Activated T-helper 1 cell treated with anti-CD3 and anti-CD28 coated beads, Interleukin-12 subunit alpha, Interleukin-12 subunit beta, Interleukin-2, Interleukin-4 antibody, amounts not matched to agents 30 ng/mL and 10 ng/mL and 1 ng/mL, durations not matched to agents 14 hours and 24 hours and 36 hours (primary cell): ENCODE measurements at regions not wholly inside any gene's neighbourhood (a gene's known extent, or its start where the extent isn't known, plus 50 kb on each side); places are given as distances from the start of the nearest gene placed in this dataset.
A peak's percentile ranks its signal among the peaks of the same experiment; 100 is the strongest.

ENCODE experiments used
- DNase-seq: peaks from one replicate; pipeline ENCODE4 v3.0.0; 2021; ENCODE audit warnings: low spot score
- H3K27ac Mint-ChIP-seq: one replicate; pipeline ENCODE4 v1.8.0; 2021; ENCODE audit warnings: mild to moderate bottlenecking, mixed read lengths
- H3K27me3 Mint-ChIP-seq: one replicate; pipeline ENCODE4 v1.8.0; 2022; ENCODE audit warnings: mild to moderate bottlenecking, moderate library complexity, mixed read lengths; ENCODE audit not compliant: insufficient read depth
- H3K36me3 Mint-ChIP-seq: one replicate; pipeline ENCODE4 v1.8.0; 2021; ENCODE audit warnings: low read depth, mixed read lengths
- H3K4me1 Mint-ChIP-seq: one replicate; pipeline ENCODE4 v1.8.0; 2021; ENCODE audit warnings: low read depth, mixed read lengths
- H3K4me3 Mint-ChIP-seq: one replicate; pipeline ENCODE4 v1.8.0; 2021; ENCODE audit warnings: mild to moderate bottlenecking, moderate library complexity, mixed read lengths
- H3K9me3 Mint-ChIP-seq: one replicate; pipeline ENCODE4 v1.8.0; 2021; ENCODE audit warnings: mixed read lengths
- intact Hi-C: fragments of 100-400 bp; cut with micrococcal nuclease; formaldehyde crosslinking; loops from one replicate; pipeline ENCODE4 v1.15.1; 2024

GRCh38 chr2:234146087-234146826, 95.8 kb downstream of the SPP2 start:
- no peaks in the 10 kb centered on the region for H3K9me3 Mint-ChIP-seq
- H3K27ac Mint-ChIP-seq, result peak overlapping the region; percentile 10
- H3K27me3 Mint-ChIP-seq, result peaks cover 5% of the 10 kb centered on the region
- intact Hi-C loops, result no loop called here
- H3K36me3 Mint-ChIP-seq, result peaks cover 8% of the 10 kb centered on the region
- H3K4me3 Mint-ChIP-seq, result peak overlapping the region; percentile 43
- peaks cover 35% of the 10 kb centered on the region for H3K4me1 Mint-ChIP-seq
- no peak for DNase-seq

DNA sequence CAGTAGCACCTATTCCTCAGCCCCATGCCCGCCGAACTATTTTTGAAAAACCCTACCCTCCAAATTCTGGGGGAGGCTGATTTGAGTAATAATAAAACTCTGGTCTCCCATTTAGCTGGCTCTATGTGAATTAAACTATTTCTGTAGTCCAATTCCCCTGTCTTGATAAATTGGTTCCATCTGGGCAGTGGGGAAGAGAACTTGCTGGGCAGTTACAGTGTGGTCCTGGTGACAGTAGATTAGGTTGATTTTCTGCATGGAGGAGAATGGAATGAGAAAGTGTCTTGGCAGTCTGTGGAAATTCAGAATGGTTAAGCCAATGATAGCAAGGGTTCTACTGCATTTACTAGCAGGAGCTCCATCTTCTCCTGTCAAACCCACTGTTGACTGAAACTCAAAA, 95.0 kb downstream of the SPP2 start:
- no peak for DNase-seq
- Mint-ChIP-seq H3K36me3 (peaks cover 6% of the 10 kb centered on the region), H3K9me3 (no peaks in the 10 kb centered on the region), H3K27ac (no peak overlapping the region), H3K27me3 (peaks cover 4% of the 10 kb centered on the region), H3K4me1 (peaks cover 41% of the 10 kb centered on the region), H3K4me3 (no peak overlapping the region)
- intact Hi-C loops, result no loop called here

- H3K27me3 Mint-ChIP-seq, result peaks cover 4% of the 10 kb centered on the region
- intact Hi-C loops, result no loop called here
These were observed 94.6 kb downstream of the SPP2 start for GRCh38 chr2:234145057-234145456.

GRCh38 chr2:234143896-234144295, 93.4 kb downstream of the SPP2 start:
- no peaks in the 10 kb centered on the region for H3K9me3 Mint-ChIP-seq
- peaks cover 41% of the 10 kb centered on the region for H3K4me1 Mint-ChIP-seq
- H3K36me3 Mint-ChIP-seq, result peaks cover 6% of the 10 kb centered on the region
- DNase-seq, result no peak
- no peak overlapping the region for H3K27ac Mint-ChIP-seq
- intact Hi-C loops, result no loop called here
- H3K4me3 Mint-ChIP-seq, result no peak overlapping the region
- H3K27me3 Mint-ChIP-seq, result peaks cover 4% of the 10 kb centered on the region

More at GRCh38 chr2:234145057-234145456, 94.6 kb downstream of the SPP2 start:
- Mint-ChIP-seq H3K27ac (no peak overlapping the region), H3K36me3 (peaks cover 6% of the 10 kb centered on the region), H3K4me3 (no peak overlapping the region), H3K4me1 (peaks cover 41% of the 10 kb centered on the region), H3K9me3 (no peaks in the 10 kb centered on the region)
- no peak for DNase-seq

DNA sequence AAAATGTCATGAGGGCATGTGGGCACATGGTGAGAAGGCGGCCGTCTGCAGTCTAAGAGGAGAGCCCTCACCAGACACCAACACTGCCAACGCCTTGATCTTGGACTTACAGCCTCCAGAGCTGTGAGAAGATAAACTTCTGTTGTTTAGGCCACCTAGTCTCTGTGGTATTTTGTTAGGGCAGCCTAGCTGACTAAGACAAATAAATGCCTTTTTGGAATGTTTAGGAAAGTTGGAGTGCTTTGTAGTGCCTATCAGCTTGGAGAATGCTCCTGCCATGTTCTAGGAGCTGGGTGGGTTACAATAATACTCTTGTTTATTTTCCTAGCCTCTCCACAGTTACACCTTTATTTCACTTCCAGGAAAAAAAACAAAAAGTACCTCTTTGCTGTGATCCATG, 92.0 kb downstream of the SPP2 start:
- peaks cover 5% of the 10 kb centered on the region for H3K27me3 Mint-ChIP-seq
- H3K36me3 Mint-ChIP-seq, result peaks cover 6% of the 10 kb centered on the region
- no peak overlapping the region for H3K4me3 Mint-ChIP-seq
- H3K4me1 Mint-ChIP-seq, result peaks cover 33% of the 10 kb centered on the region
- no peaks in the 10 kb centered on the region for H3K9me3 Mint-ChIP-seq
- H3K27ac Mint-ChIP-seq, result no peak overlapping the region
- intact Hi-C loops, result no loop called here
- no peak for DNase-seq

- no peak for DNase-seq
- Mint-ChIP-seq H3K4me3 (no peak overlapping the region), H3K27me3 (peaks cover 5% of the 10 kb centered on the region), H3K9me3 (no peaks in the 10 kb centered on the region), H3K27ac (no peak overlapping the region), H3K36me3 (peaks cover 5% of the 10 kb centered on the region), H3K4me1 (peaks cover 37% of the 10 kb centered on the region)
- intact Hi-C loops, result loop anchor here (5.0 kb wide), 1 partner anchor 313 kb away; no protein-coding TSS in a partner anchor
These were observed 89.3 kb downstream of the SPP2 start for GRCh38 chr2:234139755-234140154.

GRCh38 chr2:234138836-234139235, 88.3 kb downstream of the SPP2 start:
- Mint-ChIP-seq H3K27ac (no peak overlapping the region), H3K4me1 (peaks cover 37% of the 10 kb centered on the region), H3K9me3 (no peaks in the 10 kb centered on the region), H3K4me3 (no peak overlapping the region), H3K36me3 (peaks cover 5% of the 10 kb centered on the region), H3K27me3 (peaks cover 5% of the 10 kb centered on the region)
- no peak for DNase-seq
- intact Hi-C loops, result loop anchor here (5.0 kb wide), 1 partner anchor 313 kb away; no protein-coding TSS in a partner anchor

- intact Hi-C loops, result loop anchor here (5.0 kb wide), 1 partner anchor 315 kb away; no protein-coding TSS in a partner anchor
- Mint-ChIP-seq H3K27ac (no peak overlapping the region), H3K4me1 (peaks cover 32% of the 10 kb centered on the region), H3K36me3 (peaks cover 3% of the 10 kb centered on the region), H3K9me3 (no peaks in the 10 kb centered on the region), H3K27me3 (peaks cover 5% of the 10 kb centered on the region), H3K4me3 (no peak overlapping the region)
- no peak for DNase-seq
These were observed 87.0 kb downstream of the SPP2 start for GRCh38 chr2:234137400-234138014.

DNA sequence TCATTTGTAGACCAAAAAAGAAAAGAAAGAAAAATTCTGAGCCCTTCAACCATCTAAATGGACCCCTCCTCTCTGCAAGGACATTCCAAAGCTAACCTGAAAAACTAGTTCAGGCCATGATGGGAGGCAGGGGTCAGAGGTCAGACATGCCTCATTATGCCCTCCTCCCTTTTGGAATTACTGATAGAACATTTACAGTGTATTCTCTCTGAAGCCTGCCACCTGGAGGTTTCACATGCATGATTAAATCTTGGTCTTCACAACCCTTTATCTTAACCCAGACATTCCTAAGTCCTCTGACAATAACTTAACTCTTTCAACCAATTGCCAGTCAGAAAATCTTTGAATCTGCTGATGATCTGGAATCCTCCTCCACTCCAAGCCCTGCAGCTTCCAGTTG, 86.0 kb downstream of the SPP2 start:
- H3K4me3 Mint-ChIP-seq, result peak overlapping the region; percentile 20
- H3K9me3 Mint-ChIP-seq, result no peaks in the 10 kb centered on the region
- H3K27me3 Mint-ChIP-seq, result peaks cover 4% of the 10 kb centered on the region
- H3K36me3 Mint-ChIP-seq, result peaks cover 3% of the 10 kb centered on the region
- intact Hi-C loops, result loop anchor here (5.0 kb wide), 1 partner anchor 316 kb away; no protein-coding TSS in a partner anchor
- peaks cover 26% of the 10 kb centered on the region for H3K4me1 Mint-ChIP-seq
- peak overlapping the region; percentile 28 for H3K27ac Mint-ChIP-seq
- no peak for DNase-seq

GRCh38 chr2:234135750-234136221, 85.3 kb downstream of the SPP2 start:
- DNase-seq, result peak; percentile 43
- H3K4me3 Mint-ChIP-seq, result no peak overlapping the region
- H3K27ac Mint-ChIP-seq, result no peak overlapping the region
- H3K4me1 Mint-ChIP-seq, result peaks cover 19% of the 10 kb centered on the region
- H3K27me3 Mint-ChIP-seq, result peaks cover 10% of the 10 kb centered on the region
- intact Hi-C loops, result loop anchor here (1.0 to 5.0 kb wide), 7 partner anchors 143 to 410 kb away; no protein-coding TSS in a partner anchor
- peaks cover 3% of the 10 kb centered on the region for H3K36me3 Mint-ChIP-seq
- no peaks in the 10 kb centered on the region for H3K9me3 Mint-ChIP-seq

DNA sequence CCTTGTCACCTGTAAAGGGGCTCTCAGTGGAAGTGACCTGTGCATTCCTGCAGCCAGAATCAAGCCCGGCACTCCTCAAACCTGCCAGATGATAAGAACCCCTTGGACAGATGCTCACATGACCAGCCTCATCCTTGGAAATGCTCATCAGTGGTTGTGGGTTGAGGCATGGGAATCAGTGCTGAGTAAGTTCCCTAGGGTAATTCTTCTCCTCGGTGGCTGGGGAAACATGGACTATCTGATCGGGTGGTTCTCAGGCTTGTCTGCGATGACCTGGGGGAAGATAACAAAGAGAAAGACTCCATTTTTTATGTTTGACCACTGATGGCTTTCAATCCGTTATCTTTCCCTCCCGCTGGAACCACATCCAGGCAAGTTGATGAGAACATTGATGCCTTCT, 84.0 kb downstream of the SPP2 start:
- peaks cover 3% of the 10 kb centered on the region for H3K36me3 Mint-ChIP-seq
- H3K4me3 Mint-ChIP-seq, result no peak overlapping the region
- intact Hi-C loops, result loop anchor here (2.0 kb wide), 1 partner anchor 144 kb away; no protein-coding TSS in a partner anchor
- peaks cover 17% of the 10 kb centered on the region for H3K27me3 Mint-ChIP-seq
- DNase-seq, result no peak
- H3K9me3 Mint-ChIP-seq, result no peaks in the 10 kb centered on the region
- peaks cover 17% of the 10 kb centered on the region for H3K4me1 Mint-ChIP-seq
- H3K27ac Mint-ChIP-seq, result no peak overlapping the region

- H3K4me3 Mint-ChIP-seq, result no peak overlapping the region
- H3K27me3 Mint-ChIP-seq, result peaks cover 16% of the 10 kb centered on the region
- peaks cover 3% of the 10 kb centered on the region for H3K36me3 Mint-ChIP-seq
- H3K4me1 Mint-ChIP-seq, result peaks cover 23% of the 10 kb centered on the region
- DNase-seq, result no peak
- H3K27ac Mint-ChIP-seq, result no peak overlapping the region
- H3K9me3 Mint-ChIP-seq, result no peaks in the 10 kb centered on the region
- intact Hi-C loops, result no loop called here
These were observed 82.5 kb downstream of the SPP2 start for GRCh38 chr2:234133004-234133403.

DNA sequence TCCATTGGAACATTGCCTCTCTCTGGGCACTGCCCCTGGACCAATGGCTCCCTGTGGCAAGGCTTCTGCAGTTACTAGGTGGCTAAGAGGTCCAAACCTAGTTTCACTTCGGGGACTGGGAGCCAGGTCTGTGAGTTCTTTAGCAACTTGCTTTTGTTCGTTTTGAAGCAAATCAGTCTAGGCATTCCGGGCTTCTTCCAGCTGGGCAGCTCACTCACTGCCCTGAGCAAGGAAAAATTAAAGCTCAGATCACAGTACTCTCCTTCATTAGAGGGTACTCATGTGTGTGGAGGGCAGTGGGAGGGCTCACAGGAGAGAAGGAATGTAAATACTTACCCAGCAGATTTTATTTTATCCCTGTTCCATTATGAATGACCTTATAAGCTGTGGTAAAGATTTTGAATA, 80.3 kb downstream of the SPP2 start:
- intact Hi-C loops, result no loop called here

More for the DNA sequence above, 80.3 kb downstream of the SPP2 start:
- Mint-ChIP-seq H3K36me3 (no peaks in the 10 kb centered on the region), H3K27me3 (peaks cover 24% of the 10 kb centered on the region), H3K4me1 (peaks cover 11% of the 10 kb centered on the region), H3K4me3 (no peak overlapping the region), H3K27ac (no peak overlapping the region), H3K9me3 (no peaks in the 10 kb centered on the region)
- DNase-seq, result no peak
